HUES48 (cell line): ENCODE measurements at regions not wholly inside any gene's neighbourhood (a gene's known extent, or its start where the extent isn't known, plus 50 kb on each side); places are given as distances from the start of the nearest gene placed in this dataset.
"Not testable (repeated sequence)": the region's sequence is repeated elsewhere in the genome, so short reads cannot be mapped to it uniquely, and the experiment has no call there.

ENCODE experiments used
- H3K27ac ChIP-seq: one replicate; pipeline ENCODE4 v1.7.0; 2013; ENCODE audit warnings: low read depth, low read length, inconsistent platforms
- H3K27me3 ChIP-seq: 2 replicates; pipeline ENCODE4 v1.6.1; 2013; ENCODE audit warnings: mild to moderate bottlenecking, low read length; ENCODE audit not compliant: control insufficient read depth, insufficient read depth
- H3K36me3 ChIP-seq: 2 replicates; pipeline ENCODE4 v1.6.1; 2013; ENCODE audit warnings: low read length; ENCODE audit not compliant: control insufficient read depth, insufficient read depth
- H3K4me1 ChIP-seq: 2 replicates; pipeline ENCODE4 v1.6.1; 2013; ENCODE audit warnings: mild to moderate bottlenecking, low read length; ENCODE audit not compliant: control insufficient read depth, insufficient read depth
- H3K4me3 ChIP-seq: 2 replicates; pipeline ENCODE4 v1.5.1; 2013; ENCODE audit warnings: mild to moderate bottlenecking, low read depth, low read length
- H3K9ac ChIP-seq: 2 replicates; pipeline ENCODE4 v1.6.1; 2013; ENCODE audit warnings: mild to moderate bottlenecking, low read depth, low read length, moderate library complexity
- H3K9me3 ChIP-seq: 2 replicates; pipeline ENCODE4 v1.6.1; 2013; ENCODE audit warnings: low read length; ENCODE audit not compliant: control insufficient read depth, insufficient read depth

GRCh38 chrX:94775640-94776039 lies 1101.6 kb downstream of the FAM133A start:
- Histone ChIP-seq H3K9ac (no peak overlapping the region), H3K4me3 (no peak overlapping the region), H3K36me3 (no peaks in the 10 kb centered on the region), H3K9me3 (no peaks in the 10 kb centered on the region), H3K27me3 (no peaks in the 10 kb centered on the region), H3K4me1 (no peaks in the 10 kb centered on the region), H3K27ac (no peak overlapping the region)

GRCh38 chrX:94813541-94813940 lies 1139.5 kb downstream of the FAM133A start:
- H3K4me3 ChIP-seq: no peak overlapping the region

GRCh38 chrX:94814216-94814615 lies 1140.2 kb downstream of the FAM133A start:
- H3K9ac ChIP-seq: no peak overlapping the region
- no peak overlapping the region for H3K27ac ChIP-seq
- no peak overlapping the region for H3K4me3 ChIP-seq
- peaks cover 12% of the 10 kb centered on the region for H3K4me1 ChIP-seq
- H3K36me3 ChIP-seq: no peaks in the 10 kb centered on the region
- no peaks in the 10 kb centered on the region for H3K9me3 ChIP-seq
- no peaks in the 10 kb centered on the region for H3K27me3 ChIP-seq

More at GRCh38 chrX:94813541-94813940, 1139.5 kb downstream of the FAM133A start:
- no peak overlapping the region for H3K27ac ChIP-seq
- H3K9me3 ChIP-seq: no peaks in the 10 kb centered on the region
- H3K27me3 ChIP-seq: no peaks in the 10 kb centered on the region
- H3K4me1 ChIP-seq: peaks cover 12% of the 10 kb centered on the region
- no peak overlapping the region for H3K9ac ChIP-seq
- no peaks in the 10 kb centered on the region for H3K36me3 ChIP-seq

- Histone ChIP-seq H3K4me1 (no peaks in the 10 kb centered on the region), H3K9me3 (no peaks in the 10 kb centered on the region), H3K36me3 (no peaks in the 10 kb centered on the region), H3K27ac (no peak overlapping the region), H3K27me3 (no peaks in the 10 kb centered on the region), H3K4me3 (no peak overlapping the region), H3K9ac (no peak overlapping the region)
Observed at GRCh38 chrX:94830717-94831116, 1156.7 kb downstream of the FAM133A start.

- no peaks in the 10 kb centered on the region for H3K9me3 ChIP-seq
- H3K27ac ChIP-seq: no peak overlapping the region
- H3K4me1 ChIP-seq: no peaks in the 10 kb centered on the region
- no peaks in the 10 kb centered on the region for H3K27me3 ChIP-seq
- no peak overlapping the region for H3K4me3 ChIP-seq
- no peaks in the 10 kb centered on the region for H3K36me3 ChIP-seq
- H3K9ac ChIP-seq: no peak overlapping the region
Observed at GRCh38 chrX:94831364-94831763, 1157.4 kb downstream of the FAM133A start.

GRCh38 chrX:94834226-94834625 lies 1160.2 kb downstream of the FAM133A start:
- H3K4me1 ChIP-seq: no peaks in the 10 kb centered on the region
- no peaks in the 10 kb centered on the region for H3K36me3 ChIP-seq
- no peak overlapping the region for H3K4me3 ChIP-seq
- no peaks in the 10 kb centered on the region for H3K27me3 ChIP-seq
- H3K27ac ChIP-seq: no peak overlapping the region
- H3K9me3 ChIP-seq: no peaks in the 10 kb centered on the region
- H3K9ac ChIP-seq: no peak overlapping the region

- Histone ChIP-seq H3K4me1 (no peaks in the 10 kb centered on the region), H3K27ac (no peak overlapping the region), H3K9me3 (no peaks in the 10 kb centered on the region), H3K4me3 (no peak overlapping the region), H3K36me3 (no peaks in the 10 kb centered on the region), H3K27me3 (no peaks in the 10 kb centered on the region), H3K9ac (no peak overlapping the region)
Observed at GRCh38 chrX:94850811-94851210, 1176.8 kb downstream of the FAM133A start.

GRCh38 chrX:94854251-94854650 lies 1180.2 kb downstream of the FAM133A start:
- no peaks in the 10 kb centered on the region for H3K36me3 ChIP-seq
- H3K4me3 ChIP-seq: no peak overlapping the region
- H3K27ac ChIP-seq: no peak overlapping the region
- H3K9ac ChIP-seq: no peak overlapping the region
- H3K9me3 ChIP-seq: no peaks in the 10 kb centered on the region
- H3K4me1 ChIP-seq: 0 out of 2 replicates have a peak, but pooled peaks cover 3% of the 10 kb centered on the region
- H3K27me3 ChIP-seq: no peaks in the 10 kb centered on the region

- not testable (repeated sequence) for H3K27ac ChIP-seq, H3K9ac ChIP-seq, H3K27me3 ChIP-seq, H3K36me3 ChIP-seq, H3K9me3 ChIP-seq, H3K4me3 ChIP-seq, H3K4me1 ChIP-seq
Observed at GRCh38 chrX:94862470-94862869, 1188.5 kb downstream of the FAM133A start.

GRCh38 chrX:94871640-94872039 lies 1197.6 kb downstream of the FAM133A start:
- no peaks in the 10 kb centered on the region for H3K36me3 ChIP-seq
- H3K9me3 ChIP-seq: no peaks in the 10 kb centered on the region
- H3K27ac ChIP-seq: no peak overlapping the region
- no peak overlapping the region for H3K4me3 ChIP-seq
- H3K27me3 ChIP-seq: no peaks in the 10 kb centered on the region
- no peak overlapping the region for H3K9ac ChIP-seq
- no peaks in the 10 kb centered on the region for H3K4me1 ChIP-seq

GRCh38 chrX:94901849-94902248 lies 1227.8 kb downstream of the FAM133A start:
- Histone ChIP-seq H3K9ac (no peak overlapping the region), H3K4me1 (no peaks in the 10 kb centered on the region; the same call in 1 of the 2 replicates), H3K27ac (no peak overlapping the region), H3K36me3 (no peaks in the 10 kb centered on the region), H3K9me3 (no peaks in the 10 kb centered on the region), H3K27me3 (no peaks in the 10 kb centered on the region), H3K4me3 (no peak overlapping the region)

- H3K27ac ChIP-seq: no peak overlapping the region
- no peaks in the 10 kb centered on the region; the same call in 1 of the 2 replicates for H3K4me1 ChIP-seq
- no peaks in the 10 kb centered on the region for H3K27me3 ChIP-seq
- no peak overlapping the region for H3K9ac ChIP-seq
- H3K36me3 ChIP-seq: no peaks in the 10 kb centered on the region
- no peaks in the 10 kb centered on the region for H3K9me3 ChIP-seq
- no peak overlapping the region for H3K4me3 ChIP-seq
Observed at GRCh38 chrX:94908171-94908570, 1234.2 kb downstream of the FAM133A start.
